ENCODE measurements at regions not wholly inside any gene's neighbourhood (a gene's known extent, or its start where the extent isn't known, plus 50 kb on each side); places are given as distances from the start of the nearest gene placed in this dataset.

GRCh38 chr9:38284588-38285051 lies 107.9 kb upstream of the ALDH1B1 start:
- DNase-seq: no peak

GRCh38 chr9:38284039-38284575 lies 108.4 kb upstream of the ALDH1B1 start:
- DNase-seq: no peak

- no peak for DNase-seq
These were observed 109.7 kb upstream of the ALDH1B1 start for GRCh38 chr9:38282756-38283155.

GRCh38 chr9:38281917-38282316 lies 110.6 kb upstream of the ALDH1B1 start:
- DNase-seq: no peak

- no peak for DNase-seq
These were observed 111.3 kb upstream of the ALDH1B1 start for GRCh38 chr9:38281196-38281595.

- no peak for DNase-seq
These were observed 112.2 kb upstream of the ALDH1B1 start for GRCh38 chr9:38280251-38280800.

- DNase-seq: no peak
These were observed 113.4 kb upstream of the ALDH1B1 start for GRCh38 chr9:38278931-38279679.

GRCh38 chr9:38278457-38278856 lies 114.0 kb upstream of the ALDH1B1 start:
- no peak for DNase-seq

GRCh38 chr9:38277601-38278200 lies 114.8 kb upstream of the ALDH1B1 start:
- no peak for DNase-seq

GRCh38 chr9:38276771-38277439 lies 115.6 kb upstream of the ALDH1B1 start:
- DNase-seq: no peak

GRCh38 chr9:38274800-38275199 lies 117.7 kb upstream of the ALDH1B1 start:
- DNase-seq: no peak

- no peak for DNase-seq
These were observed 119.8 kb upstream of the ALDH1B1 start for GRCh38 chr9:38272710-38273109.

- no peak for DNase-seq
These were observed 120.7 kb upstream of the ALDH1B1 start for GRCh38 chr9:38271666-38272241.

GRCh38 chr9:38269775-38270174 lies 122.7 kb upstream of the ALDH1B1 start:
- DNase-seq: no peak

- no peak for DNase-seq
These were observed 129.0 kb upstream of the ALDH1B1 start for GRCh38 chr9:38263532-38263931.

- no peak for DNase-seq
These were observed 132.8 kb upstream of the ALDH1B1 start for GRCh38 chr9:38259519-38260218.

- DNase-seq: no peak
These were observed 133.4 kb upstream of the ALDH1B1 start for GRCh38 chr9:38259056-38259455.

- DNase-seq: no peak
These were observed 134.8 kb upstream of the ALDH1B1 start for GRCh38 chr9:38257626-38258215.

GRCh38 chr9:38256461-38256860 lies 136.0 kb upstream of the ALDH1B1 start:
- DNase-seq: no peak

GRCh38 chr9:38255599-38255998 lies 136.9 kb upstream of the ALDH1B1 start:
- no peak for DNase-seq

- DNase-seq: no peak
These were observed 137.7 kb upstream of the ALDH1B1 start for GRCh38 chr9:38254756-38255155.

GRCh38 chr9:38254151-38254550 lies 138.4 kb upstream of the ALDH1B1 start:
- no peak for DNase-seq

Data from activated CD4-positive, alpha-beta T cell treated with anti-CD3 and anti-CD28 coated beads for 1 hour (primary cell).